ENCODE measurements at regions not wholly inside any gene's neighbourhood (a gene's known extent, or its start where the extent isn't known, plus 50 kb on each side); places are given as distances from the start of the nearest gene placed in this dataset.

- TF ChIP-seq, protein P1, sequence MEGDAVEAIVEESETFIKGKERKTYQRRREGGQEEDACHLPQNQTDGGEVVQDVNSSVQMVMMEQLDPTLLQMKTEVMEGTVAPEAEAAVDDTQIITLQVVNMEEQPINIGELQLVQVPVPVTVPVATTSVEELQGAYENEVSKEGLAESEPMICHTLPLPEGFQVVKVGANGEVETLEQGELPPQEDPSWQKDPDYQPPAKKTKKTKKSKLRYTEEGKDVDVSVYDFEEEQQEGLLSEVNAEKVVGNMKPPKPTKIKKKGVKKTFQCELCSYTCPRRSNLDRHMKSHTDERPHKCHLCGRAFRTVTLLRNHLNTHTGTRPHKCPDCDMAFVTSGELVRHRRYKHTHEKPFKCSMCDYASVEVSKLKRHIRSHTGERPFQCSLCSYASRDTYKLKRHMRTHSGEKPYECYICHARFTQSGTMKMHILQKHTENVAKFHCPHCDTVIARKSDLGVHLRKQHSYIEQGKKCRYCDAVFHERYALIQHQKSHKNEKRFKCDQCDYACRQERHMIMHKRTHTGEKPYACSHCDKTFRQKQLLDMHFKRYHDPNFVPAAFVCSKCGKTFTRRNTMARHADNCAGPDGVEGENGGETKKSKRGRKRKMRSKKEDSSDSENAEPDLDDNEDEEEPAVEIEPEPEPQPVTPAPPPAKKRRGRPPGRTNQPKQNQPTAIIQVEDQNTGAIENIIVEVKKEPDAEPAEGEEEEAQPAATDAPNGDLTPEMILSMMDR (IDR thresholded peaks at IDR 0.05) = no peak
- Histone ChIP-seq H3K9me3 (no peaks in the 10 kb centered on the region), H3K4me3 (no peak overlapping the region), H3K4me1 (no peaks in the 10 kb centered on the region), H3K27me3 (no peaks in the 10 kb centered on the region), H3K9ac (ENCODE audit: low read depth in 2 of 2, low read length in 2 of 2) (no peak overlapping the region), H3K27ac (no peak overlapping the region), H3K36me3 (no peaks in the 10 kb centered on the region)
- intact Hi-C loops (cut with DNase I) = no loop called here
- no peak for DNase-seq
These were observed 351.2 kb downstream of the HHIPL2 start for GRCh38 chr1:222196736-222197135.

- Histone ChIP-seq H3K27me3 (no peaks in the 10 kb centered on the region), H3K9ac (ENCODE audit: low read depth in 2 of 2, low read length in 2 of 2) (no peak overlapping the region), H3K36me3 (no peaks in the 10 kb centered on the region), H3K4me3 (no peak overlapping the region), H3K4me1 (no peaks in the 10 kb centered on the region), H3K27ac (no peak overlapping the region), H3K9me3 (no peaks in the 10 kb centered on the region)
- intact Hi-C loops (cut with DNase I) = no loop called here
- DNase-seq = no peak
- TF ChIP-seq, protein P1 (IDR thresholded peaks at IDR 0.05) = no peak
These were observed 351.6 kb downstream of the HHIPL2 start for GRCh38 chr1:222196288-222196687.

GRCh38 chr1:222195857-222196256, 352.0 kb downstream of the HHIPL2 start:
- intact Hi-C loops (cut with DNase I) = no loop called here
- H3K4me3 ChIP-seq = no peak overlapping the region
- H3K9me3 ChIP-seq = no peaks in the 10 kb centered on the region
- no peak overlapping the region for H3K27ac ChIP-seq
- no peak for DNase-seq
- H3K9ac ChIP-seq (ENCODE audit: low read depth in 2 of 2, low read length in 2 of 2) = no peak overlapping the region
- H3K36me3 ChIP-seq = no peaks in the 10 kb centered on the region
- no peaks in the 10 kb centered on the region for H3K4me1 ChIP-seq
- TF ChIP-seq, protein P1 (IDR thresholded peaks at IDR 0.05) = no peak
- H3K27me3 ChIP-seq = no peaks in the 10 kb centered on the region

DNA sequence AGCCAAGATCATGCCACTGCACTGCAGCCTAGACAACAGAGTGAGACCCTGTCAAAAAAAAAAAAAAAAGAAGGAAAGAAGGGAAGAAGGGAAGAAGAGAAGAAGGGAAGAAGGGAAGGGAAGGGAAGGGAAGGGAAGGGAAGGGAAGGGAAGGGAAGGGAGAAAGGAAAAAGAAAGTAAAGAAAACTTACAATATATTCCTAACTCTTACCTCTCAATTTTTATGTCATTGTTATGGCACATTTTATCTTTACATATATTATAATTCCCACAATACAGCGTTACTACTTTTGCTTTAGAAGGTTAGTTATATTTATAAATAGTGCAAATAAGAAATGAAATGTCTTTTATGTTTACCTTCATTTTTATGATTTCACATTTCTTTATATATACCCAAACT, 358.7 kb downstream of the HHIPL2 start:
- intact Hi-C loops (cut with DNase I) = no loop called here
- H3K36me3 ChIP-seq = no peaks in the 10 kb centered on the region
- H3K4me1 ChIP-seq = no peaks in the 10 kb centered on the region
- H3K9ac ChIP-seq (ENCODE audit: low read depth in 2 of 2, low read length in 2 of 2) = no peak overlapping the region
- no peaks in the 10 kb centered on the region for H3K9me3 ChIP-seq
- no peak overlapping the region for H3K4me3 ChIP-seq
- TF ChIP-seq, protein P1 (IDR thresholded peaks at IDR 0.05) = no peak
- no peaks in the 10 kb centered on the region for H3K27me3 ChIP-seq
- H3K27ac ChIP-seq = no peak overlapping the region
- DNase-seq = no peak

- intact Hi-C loops (cut with DNase I) = no loop called here
- no peak for DNase-seq
These were observed 360.2 kb downstream of the HHIPL2 start for GRCh38 chr1:222187566-222188332.

More at GRCh38 chr1:222187566-222188332, 360.2 kb downstream of the HHIPL2 start:
- Histone ChIP-seq H3K4me3 (no peak overlapping the region), H3K27me3 (no peaks in the 10 kb centered on the region), H3K27ac (no peak overlapping the region), H3K36me3 (no peaks in the 10 kb centered on the region), H3K4me1 (no peaks in the 10 kb centered on the region), H3K9me3 (no peaks in the 10 kb centered on the region), H3K9ac (ENCODE audit: low read depth in 2 of 2, low read length in 2 of 2) (no peak overlapping the region)
- TF ChIP-seq, protein P1 (IDR thresholded peaks at IDR 0.05) = no peak
